Vagina (tissue), 2 donors: ENCODE measurements at regions not wholly inside any gene's neighbourhood (a gene's known extent, or its start where the extent isn't known, plus 50 kb on each side); places are given as distances from the start of the nearest gene placed in this dataset.

Experiments used
- DNase-seq, 2 donors: peaks; one replicate each; pipeline ENCODE4 v3.0.0-alpha.2; 2017; ENCODE audit errors: extremely low spot score in 2 of 2
- H3K27ac ChIP-seq: fragments of 200-600 bp; sonication (generic); one replicate; pipeline ENCODE4 v1.5.1; 2019
- H3K27me3 ChIP-seq: fragments of 200-600 bp; sonication (generic); one replicate; pipeline ENCODE4 v1.5.1; 2019
- H3K36me3 ChIP-seq, 2 donors: fragments of 200-600 bp; sonication (generic); one replicate each; pipeline ENCODE4 v1.5.1; 2017 to 2019
- H3K4me1 ChIP-seq: fragments of 200-600 bp; sonication (generic); one replicate; pipeline ENCODE4 v1.5.1; 2019
- H3K4me3 ChIP-seq, 2 donors: fragments of 200-600 bp; sonication (generic); 1 replicate in 1 of 2; 2 replicates in 1 of 2; pipeline ENCODE4 v1.5.1; 2016 to 2019
- H3K9me3 ChIP-seq: fragments of 200-600 bp; sonication (generic); one replicate; pipeline ENCODE4 v1.5.1; 2019
- CTCF ChIP-seq, 3 experiments: fragments of 450-650 bp in 2 of 3; fragments of 200-600 bp in 1 of 3; sonication (generic) in 1 of 3; IDR thresholded peaks; one replicate each; pipeline ENCODE4 v1.5.1; 2017 to 2019; ENCODE audit warnings: antibody characterized with exemption in 3 of 3, mild to moderate bottlenecking in 2 of 3, moderate library complexity in 2 of 3
- POLR2A ChIP-seq, 2 donors: fragments of 450-650 bp; IDR thresholded peaks; one replicate each; pipeline ENCODE4 v1.6.1; 2017; ENCODE audit warnings: antibody characterized with exemption in 2 of 2, mild to moderate bottlenecking in 2 of 2, moderate library complexity in 2 of 2
- POLR2AphosphoS5 ChIP-seq, 2 donors: sonication (generic); formaldehyde crosslinking; IDR thresholded peaks; one replicate each; pipeline ENCODE4 v1.9.0; 2017; ENCODE audit warnings: antibody characterized with exemption in 2 of 2, mild to moderate bottlenecking in 2 of 2, low read depth in 1 of 2; ENCODE audit not compliant: insufficient read depth in 1 of 2
- intact Hi-C: fragments of 100-400 bp; cut with DNase I; formaldehyde crosslinking; loops from one replicate; pipeline ENCODE4 v1.15.1; 2023

GRCh38 chr9:14445946-14446345 is 132.0 kb upstream of the NFIB start:
- no peak for DNase-seq
- no peaks in the 10 kb centered on the region for H3K36me3 ChIP-seq
- no peaks in the 10 kb centered on the region for H3K27me3 ChIP-seq
- no peak overlapping the region for H3K27ac ChIP-seq
- H3K4me3 ChIP-seq = no peak overlapping the region
- no peak for TF ChIP-seq POLR2AphosphoS5 (IDR thresholded peaks at IDR 0.05; ENCODE audit: insufficient read depth in 1 of 2, low read depth in 1 of 2)
- no peak for TF ChIP-seq POLR2A (IDR thresholded peaks at IDR 0.05)
- TF ChIP-seq CTCF (IDR thresholded peaks at IDR 0.05) = no peak
- intact Hi-C loops = no loop called here
- H3K4me1 ChIP-seq = no peaks in the 10 kb centered on the region
- no peaks in the 10 kb centered on the region for H3K9me3 ChIP-seq

GRCh38 chr9:14442956-14443355 is 129.0 kb upstream of the NFIB start:
- no peak for TF ChIP-seq POLR2AphosphoS5 (IDR thresholded peaks at IDR 0.05; ENCODE audit: insufficient read depth in 1 of 2, low read depth in 1 of 2)
- TF ChIP-seq POLR2A (IDR thresholded peaks at IDR 0.05) = no peak
- TF ChIP-seq CTCF (IDR thresholded peaks at IDR 0.05) = no peak
- Histone ChIP-seq H3K27ac (no peak overlapping the region), H3K27me3 (no peaks in the 10 kb centered on the region), H3K36me3 (no peaks in the 10 kb centered on the region), H3K9me3 (no peaks in the 10 kb centered on the region), H3K4me3 (no peak overlapping the region), H3K4me1 (no peaks in the 10 kb centered on the region)
- intact Hi-C loops = no loop called here
- no peak for DNase-seq

- intact Hi-C loops = no loop called here
- DNase-seq = no peak
- no peak overlapping the region for H3K4me3 ChIP-seq
- no peaks in the 10 kb centered on the region for H3K27me3 ChIP-seq
- H3K4me1 ChIP-seq = no peaks in the 10 kb centered on the region
- H3K36me3 ChIP-seq = no peaks in the 10 kb centered on the region
- no peaks in the 10 kb centered on the region for H3K9me3 ChIP-seq
- H3K27ac ChIP-seq = no peak overlapping the region
- TF ChIP-seq POLR2AphosphoS5 (IDR thresholded peaks at IDR 0.05; ENCODE audit: insufficient read depth in 1 of 2, low read depth in 1 of 2) = no peak
- no peak for TF ChIP-seq POLR2A (IDR thresholded peaks at IDR 0.05)
- no peak for TF ChIP-seq CTCF (IDR thresholded peaks at IDR 0.05)
Observed at GRCh38 chr9:14441976-14442651, 128.2 kb upstream of the NFIB start.

- TF ChIP-seq POLR2AphosphoS5 (IDR thresholded peaks at IDR 0.05; ENCODE audit: insufficient read depth in 1 of 2, low read depth in 1 of 2) = no peak
- TF ChIP-seq CTCF (IDR thresholded peaks at IDR 0.05) = no peak
- TF ChIP-seq POLR2A (IDR thresholded peaks at IDR 0.05) = no peak
- no peak for DNase-seq
- no peaks in the 10 kb centered on the region for H3K4me1 ChIP-seq
- no peaks in the 10 kb centered on the region for H3K9me3 ChIP-seq
- intact Hi-C loops = no loop called here
- no peak overlapping the region for H3K27ac ChIP-seq
- no peaks in the 10 kb centered on the region for H3K27me3 ChIP-seq
- H3K36me3 ChIP-seq = no peaks in the 10 kb centered on the region
- H3K4me3 ChIP-seq = no peak overlapping the region
Observed at GRCh38 chr9:14441115-14441514, 127.2 kb upstream of the NFIB start.

GRCh38 chr9:14440062-14440461 is 126.1 kb upstream of the NFIB start:
- Histone ChIP-seq H3K9me3 (no peaks in the 10 kb centered on the region), H3K4me1 (no peaks in the 10 kb centered on the region), H3K27ac (no peak overlapping the region), H3K36me3 (no peaks in the 10 kb centered on the region), H3K27me3 (no peaks in the 10 kb centered on the region), H3K4me3 (no peak overlapping the region)
- intact Hi-C loops = no loop called here
- TF ChIP-seq POLR2AphosphoS5 (IDR thresholded peaks at IDR 0.05; ENCODE audit: insufficient read depth in 1 of 2, low read depth in 1 of 2) (no peak), CTCF (IDR thresholded peaks at IDR 0.05) (no peak), POLR2A (IDR thresholded peaks at IDR 0.05) (no peak)
- no peak for DNase-seq
